ENCODE measurements at regions not wholly inside any gene's neighbourhood (a gene's known extent, or its start where the extent isn't known, plus 50 kb on each side); places are given as distances from the start of the nearest gene placed in this dataset.
"Not testable (repeated sequence)": the region's sequence is repeated elsewhere in the genome, so short reads cannot be mapped to it uniquely, and the experiment has no call there.

GRCh38 chr21:35559128-35559828, 501.0 kb downstream of the SETD4 start:
- DNase-seq, result no peak

DNA sequence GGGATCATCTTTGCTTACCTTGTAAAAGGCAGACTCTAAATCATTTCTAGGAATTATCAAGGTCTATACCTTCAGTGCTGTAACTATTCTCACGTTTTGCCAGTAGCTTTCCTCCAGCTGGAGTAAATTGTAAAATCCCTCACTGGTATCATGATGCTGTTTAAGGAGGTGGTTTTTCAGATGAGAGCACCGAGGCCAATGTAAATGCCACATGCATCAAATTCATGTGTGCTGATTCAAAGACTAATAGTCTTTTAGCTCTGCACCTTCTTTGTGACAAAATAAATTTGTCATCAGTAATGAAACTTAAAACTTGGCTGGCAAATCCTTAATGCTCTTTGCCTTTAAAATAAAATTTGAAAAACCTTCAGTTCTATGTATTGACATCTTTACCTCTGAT, 503.8 kb downstream of the SETD4 start:
- DNase-seq, result no peak

- not testable (repeated sequence) for DNase-seq
These were observed 503.4 kb upstream of the RUNX1 start for GRCh38 chr21:35552483-35552882.

- no peak for DNase-seq
These were observed 500.0 kb upstream of the RUNX1 start for GRCh38 chr21:35548904-35549615.

DNA sequence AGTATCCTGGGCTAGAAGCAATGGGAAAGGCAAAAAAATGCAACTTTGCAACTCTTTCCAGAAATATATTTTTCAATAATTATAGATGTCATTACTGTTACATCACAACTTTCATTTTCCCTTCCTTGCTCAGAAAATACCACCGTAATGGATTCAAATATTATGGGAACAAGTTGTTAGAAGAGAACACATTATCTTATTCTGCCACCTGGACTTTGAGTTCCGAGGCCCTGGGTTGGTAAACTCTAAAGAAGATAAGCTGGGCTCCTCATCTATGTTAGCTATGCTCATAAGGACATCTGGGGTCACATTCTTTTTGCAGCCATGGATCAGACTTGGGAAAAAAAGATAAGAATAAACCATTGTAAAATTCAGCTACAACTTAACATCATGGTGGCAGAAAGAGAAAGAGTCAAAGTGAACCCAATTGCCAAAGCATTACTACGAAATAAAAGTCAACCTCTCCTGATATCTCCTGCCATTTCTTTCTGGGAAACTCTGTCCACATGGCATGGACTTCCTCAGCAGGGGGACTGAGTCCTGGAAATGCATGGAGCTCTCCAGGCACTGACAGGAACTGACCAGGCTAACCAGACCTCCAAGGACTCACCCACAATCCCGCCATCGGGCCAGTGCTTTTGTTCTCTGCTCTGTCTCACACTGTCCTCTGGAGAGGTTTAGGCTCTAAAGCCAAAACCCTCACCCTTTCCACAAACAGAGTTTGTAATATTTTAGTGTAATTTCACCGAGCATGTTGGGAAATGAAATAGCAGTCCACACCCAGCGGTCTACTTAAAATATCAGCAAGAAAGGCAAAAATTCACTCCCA, 499.1 kb upstream of the RUNX1 start:
- no peak for DNase-seq

GRCh38 chr21:35543746-35544145, 494.6 kb upstream of the RUNX1 start:
- no peak for DNase-seq

DNA sequence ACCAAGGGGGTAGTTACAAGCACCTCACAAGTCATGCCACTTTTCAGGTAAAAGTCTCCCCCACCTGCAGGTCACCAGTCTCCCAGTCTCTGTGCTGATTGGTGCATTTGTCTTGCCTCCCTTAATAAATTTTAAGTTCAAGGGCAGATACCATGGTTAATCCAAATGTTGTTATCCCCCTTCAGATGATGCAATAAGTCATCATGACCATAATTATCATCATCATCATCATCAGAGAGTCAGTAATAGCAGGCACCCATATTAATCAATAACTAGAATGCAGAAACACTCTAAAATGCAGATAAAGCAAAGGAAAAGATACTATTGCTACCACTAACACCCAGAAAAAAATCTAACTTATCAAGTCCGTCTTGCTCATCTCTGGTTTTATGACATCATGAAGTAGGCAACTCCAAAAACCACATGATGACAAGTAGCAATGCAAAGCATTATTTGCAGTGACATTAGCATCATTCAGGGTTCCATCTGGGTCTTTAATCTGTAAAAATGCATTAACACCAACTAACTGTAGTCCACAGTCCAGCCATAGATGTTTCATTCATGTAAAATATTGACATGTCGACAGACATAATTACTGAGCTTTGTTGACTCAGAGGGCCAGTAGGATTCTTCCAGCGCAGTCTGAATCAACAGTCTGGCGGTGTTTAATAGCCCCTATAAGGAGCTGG, 492.0 kb upstream of the RUNX1 start:
- DNase-seq, result no peak

GRCh38 chr21:35538386-35538785, 489.3 kb upstream of the RUNX1 start:
- no peak for DNase-seq

GRCh38 chr21:35537604-35538003, 488.5 kb upstream of the RUNX1 start:
- DNase-seq, result no peak

DNA sequence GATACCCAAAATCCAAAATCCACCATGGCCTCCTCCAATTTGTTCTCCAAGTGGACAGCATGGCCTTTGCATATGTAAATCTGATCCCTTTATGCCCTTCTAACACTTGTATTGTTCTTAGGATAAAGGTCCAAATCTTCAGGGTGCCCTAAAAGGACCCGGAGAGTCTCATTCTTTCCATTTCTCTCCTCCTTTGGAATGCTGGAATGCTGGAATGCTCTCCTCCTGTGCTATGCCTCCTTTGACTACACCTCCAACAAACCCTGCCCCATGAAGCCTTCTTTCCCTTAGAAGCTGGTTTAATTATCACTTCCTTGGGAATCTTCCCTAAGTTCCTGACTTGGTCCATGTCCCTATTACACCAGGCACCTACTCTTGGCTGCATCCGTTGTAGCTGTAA, 484.8 kb upstream of the RUNX1 start:
- DNase-seq, result no peak

DNA sequence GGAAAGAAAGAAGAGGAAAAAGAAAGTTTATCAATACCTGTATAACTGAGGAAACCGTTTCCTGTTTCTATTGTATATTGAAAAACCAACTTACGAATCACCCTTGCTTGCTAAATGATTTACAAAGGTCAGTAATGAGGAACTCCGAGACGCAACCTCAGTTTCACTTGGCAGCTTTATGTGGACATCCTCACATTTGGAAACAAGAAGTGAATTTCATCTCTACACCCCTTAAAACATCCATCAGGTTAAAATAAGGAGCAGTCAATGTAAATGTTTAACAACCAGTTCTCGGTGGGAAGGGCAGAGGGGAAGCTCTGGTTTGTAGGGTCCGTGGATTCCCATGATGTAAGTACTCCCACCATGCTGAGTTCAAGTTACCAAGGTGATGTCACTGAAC, 481.7 kb upstream of the RUNX1 start:
- no peak for DNase-seq

- DNase-seq, result no peak
These were observed 480.2 kb upstream of the RUNX1 start for GRCh38 chr21:35529171-35529863.

GRCh38 chr21:35528116-35529042, 479.3 kb upstream of the RUNX1 start:
- peak; percentile 66 to 70 for DNase-seq

DNA sequence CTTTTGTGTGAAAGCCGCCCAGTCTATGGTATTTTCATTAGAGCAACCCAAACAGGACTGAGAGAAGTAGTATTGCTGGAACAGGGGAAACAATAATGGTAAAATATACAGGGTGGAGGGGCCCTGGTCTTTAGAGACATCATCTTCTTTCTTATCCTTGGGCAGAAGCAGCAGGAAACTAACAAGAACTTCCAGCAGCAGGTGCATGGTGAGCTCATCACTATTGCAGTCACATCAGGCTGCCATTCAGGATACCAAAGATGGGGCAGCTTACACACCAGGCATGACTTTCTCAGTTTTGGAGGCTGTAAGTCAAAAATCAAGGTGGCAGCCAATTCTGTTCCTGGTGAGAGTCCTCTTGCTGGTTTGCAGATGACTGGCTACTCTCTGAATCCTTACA, 478.3 kb upstream of the RUNX1 start:
- DNase-seq, result no peak

- no peak for DNase-seq
These were observed 476.3 kb upstream of the RUNX1 start for GRCh38 chr21:35525443-35525842.

- DNase-seq, result no peak
These were observed 472.9 kb upstream of the RUNX1 start for GRCh38 chr21:35521852-35522505.

DNA sequence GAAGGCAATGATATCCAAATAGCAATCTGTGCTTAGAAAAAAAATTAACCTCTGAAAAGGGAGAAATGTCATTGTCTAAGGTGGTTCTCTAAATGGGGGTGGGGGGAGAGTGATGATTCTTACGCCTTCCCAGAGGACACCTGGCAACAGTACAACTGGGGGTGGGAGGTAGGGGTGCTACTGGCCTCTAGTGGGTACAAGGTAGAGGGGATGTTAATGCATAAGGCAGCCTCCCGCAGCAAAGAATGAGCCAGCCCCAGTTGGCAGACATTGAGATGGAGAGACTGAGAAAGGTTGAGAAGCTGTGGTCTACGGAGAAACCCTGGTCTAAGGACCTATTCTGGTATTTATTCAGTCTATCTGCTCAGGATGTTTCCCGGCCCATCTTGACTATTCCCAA, 472.2 kb upstream of the RUNX1 start:
- DNase-seq, result no peak

DNA sequence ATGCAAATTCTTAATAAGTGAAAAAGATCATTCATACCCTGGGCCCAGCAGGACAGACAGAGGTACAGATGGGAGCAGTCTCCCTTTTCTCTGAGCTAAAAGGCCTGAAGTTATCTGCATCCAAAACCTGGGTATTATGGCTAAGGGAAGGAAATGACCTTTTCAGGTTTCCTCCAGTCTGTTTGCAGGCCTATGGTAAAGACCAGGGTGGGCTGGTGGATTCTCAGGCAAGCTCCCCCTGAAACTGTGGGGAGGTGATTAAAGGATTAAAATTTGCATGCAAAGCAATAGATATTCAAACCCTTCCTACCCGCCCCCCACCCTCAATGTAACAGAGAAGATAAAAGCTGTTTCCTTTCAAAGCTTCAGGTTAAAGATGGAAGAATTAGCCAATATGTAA, 471.8 kb upstream of the RUNX1 start:
- no peak for DNase-seq

GRCh38 chr21:35520302-35520701, 471.2 kb upstream of the RUNX1 start:
- no peak for DNase-seq

DNA sequence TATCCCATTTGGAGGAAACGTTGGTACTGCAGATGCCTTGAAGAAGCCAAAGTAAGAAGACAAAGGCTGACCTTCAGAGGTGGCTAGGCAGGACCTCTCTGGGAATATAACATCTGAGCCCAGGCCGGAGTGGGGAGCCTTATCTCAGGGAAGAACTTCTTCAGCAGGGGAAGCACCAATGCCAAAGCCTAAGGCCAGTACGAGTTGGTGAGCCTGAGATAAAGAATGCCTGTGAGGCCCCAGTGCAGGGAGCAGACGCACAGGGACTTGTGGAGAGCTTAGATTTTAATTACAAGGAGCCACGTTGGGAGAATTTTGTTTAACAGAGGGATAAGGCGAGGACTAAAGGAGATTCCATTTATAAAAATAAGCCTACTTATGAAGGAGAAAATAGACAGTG, 468.8 kb upstream of the RUNX1 start:
- no peak for DNase-seq

DNA sequence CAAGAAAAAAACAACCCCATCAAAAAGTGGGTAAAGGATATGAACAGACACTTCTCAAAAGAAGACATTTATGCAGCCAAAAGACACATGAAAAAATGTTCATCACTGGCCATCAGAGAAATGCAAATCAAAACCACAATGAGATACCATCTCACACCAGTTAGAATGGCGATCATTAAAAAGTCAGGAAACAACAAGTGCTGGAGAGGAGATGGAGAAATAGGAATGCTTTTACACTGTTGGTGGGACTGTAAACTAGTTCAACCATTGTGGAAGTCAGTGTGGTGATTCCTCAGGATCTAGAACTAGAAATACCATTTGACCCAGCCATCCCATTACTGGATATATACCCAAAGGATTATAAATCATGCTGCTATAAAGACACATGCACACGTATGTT, 467.2 kb upstream of the RUNX1 start:
- DNase-seq, result not testable (repeated sequence)
